22Rv1 (cell line): ENCODE measurements at regions not wholly inside any gene's neighbourhood (a gene's known extent, or its start where the extent isn't known, plus 50 kb on each side); places are given as distances from the start of the nearest gene placed in this dataset.

Source experiments
- ZFX ChIP-seq: fragments of 450-650 bp; IDR thresholded peaks from 2 replicates; pipeline ENCODE4 v1.6.1; 2017; ENCODE audit warnings: antibody characterized with exemption, borderline replicate concordance
- TF ChIP-seq, protein P1 (sequence below): fragments of 450-650 bp; IDR thresholded peaks from 2 replicates; pipeline ENCODE4 v1.5.1; 2017; ENCODE audit warnings: mild to moderate bottlenecking

DNA sequence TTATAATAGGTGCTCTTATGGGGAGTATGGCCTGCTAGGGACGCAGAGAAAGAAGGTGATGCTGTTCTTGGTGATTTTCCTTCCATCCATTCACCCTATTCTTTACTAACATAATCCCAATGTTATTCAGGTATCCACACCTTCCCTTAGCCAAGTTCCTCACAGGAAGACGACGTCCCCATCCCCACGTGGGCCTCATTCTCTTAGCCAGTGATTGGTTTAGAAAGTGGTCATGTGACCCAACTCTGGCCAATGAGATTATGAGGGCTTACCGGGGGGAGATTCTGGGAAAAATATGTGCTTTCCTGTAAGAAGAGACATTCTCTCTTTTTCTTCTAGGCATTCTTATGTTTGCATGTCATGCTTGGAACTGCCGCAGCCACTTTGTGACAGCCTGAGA is 474.7 kb downstream of the HAPSTR1 start:
- TF ChIP-seq, protein P1, sequence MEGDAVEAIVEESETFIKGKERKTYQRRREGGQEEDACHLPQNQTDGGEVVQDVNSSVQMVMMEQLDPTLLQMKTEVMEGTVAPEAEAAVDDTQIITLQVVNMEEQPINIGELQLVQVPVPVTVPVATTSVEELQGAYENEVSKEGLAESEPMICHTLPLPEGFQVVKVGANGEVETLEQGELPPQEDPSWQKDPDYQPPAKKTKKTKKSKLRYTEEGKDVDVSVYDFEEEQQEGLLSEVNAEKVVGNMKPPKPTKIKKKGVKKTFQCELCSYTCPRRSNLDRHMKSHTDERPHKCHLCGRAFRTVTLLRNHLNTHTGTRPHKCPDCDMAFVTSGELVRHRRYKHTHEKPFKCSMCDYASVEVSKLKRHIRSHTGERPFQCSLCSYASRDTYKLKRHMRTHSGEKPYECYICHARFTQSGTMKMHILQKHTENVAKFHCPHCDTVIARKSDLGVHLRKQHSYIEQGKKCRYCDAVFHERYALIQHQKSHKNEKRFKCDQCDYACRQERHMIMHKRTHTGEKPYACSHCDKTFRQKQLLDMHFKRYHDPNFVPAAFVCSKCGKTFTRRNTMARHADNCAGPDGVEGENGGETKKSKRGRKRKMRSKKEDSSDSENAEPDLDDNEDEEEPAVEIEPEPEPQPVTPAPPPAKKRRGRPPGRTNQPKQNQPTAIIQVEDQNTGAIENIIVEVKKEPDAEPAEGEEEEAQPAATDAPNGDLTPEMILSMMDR: no peak
- no peak for TF ChIP-seq ZFX
